Mesothelial cell of epicardium (in vitro differentiated cells): ENCODE measurements at regions not wholly inside any gene's neighbourhood (a gene's known extent, or its start where the extent isn't known, plus 50 kb on each side); places are given as distances from the start of the nearest gene placed in this dataset.
A peak's percentile ranks its signal among the peaks of the same experiment; 100 is the strongest.

Experiments used
- DNase-seq, 2 experiments: peaks; one replicate each; pipeline ENCODE4 v3.0.0; 2021; ENCODE audit warnings: low spot score in 2 of 2; ENCODE audit not compliant: unreplicated experiment in 2 of 2
- H3K27ac Mint-ChIP-seq: 2 replicates; pipeline ENCODE4 v1.8.0; 2021; ENCODE audit warnings: mixed read lengths
- H3K27me3 Mint-ChIP-seq: 2 replicates; pipeline ENCODE4 v1.8.0; 2021; ENCODE audit warnings: low read depth, mixed read lengths
- H3K36me3 Mint-ChIP-seq: 2 replicates; pipeline ENCODE4 v1.8.0; 2021; ENCODE audit warnings: mixed read lengths
- H3K4me1 Mint-ChIP-seq: 2 replicates; pipeline ENCODE4 v1.8.0; 2021; ENCODE audit warnings: mixed read lengths
- H3K4me3 Mint-ChIP-seq: 2 replicates; pipeline ENCODE4 v1.8.0; 2021; ENCODE audit warnings: mild to moderate bottlenecking, moderate library complexity, mixed read lengths
- H3K9me3 Mint-ChIP-seq: 2 replicates; pipeline ENCODE4 v1.8.0; 2021; ENCODE audit warnings: mixed read lengths
- CTCF ChIP-seq: fragments of 200-600 bp; sonication (generic); IDR thresholded peaks from one replicate; pipeline ENCODE4 v1.5.0; 2021; ENCODE audit warnings: antibody characterized with exemption; ENCODE audit not compliant: unreplicated experiment

- Mint-ChIP-seq H3K9me3 (no peaks in the 10 kb centered on the region), H3K36me3 (no peaks in the 10 kb centered on the region), H3K4me3 (no peak overlapping the region), H3K4me1 (peaks cover 27% of the 10 kb centered on the region), H3K27ac (no peak overlapping the region), H3K27me3 (peaks cover 2% of the 10 kb centered on the region)
- TF ChIP-seq CTCF = no peak
- no peak for DNase-seq
Measured at GRCh38 chr9:81814401-81814793, 113.8 kb upstream of the SPATA31D4 start.

- peaks cover 31% of the 10 kb centered on the region for H3K4me1 Mint-ChIP-seq
- peaks cover 2% of the 10 kb centered on the region for H3K27me3 Mint-ChIP-seq
- H3K4me3 Mint-ChIP-seq = no peak overlapping the region
- H3K36me3 Mint-ChIP-seq = no peaks in the 10 kb centered on the region
- no peaks in the 10 kb centered on the region for H3K9me3 Mint-ChIP-seq
- no peak for DNase-seq
- peak overlapping the region; percentile 33 for H3K27ac Mint-ChIP-seq
- no peak for TF ChIP-seq CTCF
Measured at GRCh38 chr9:81814794-81815464, 113.3 kb upstream of the SPATA31D4 start.

- Mint-ChIP-seq H3K9me3 (no peaks in the 10 kb centered on the region), H3K27me3 (peaks cover 2% of the 10 kb centered on the region), H3K4me3 (no peak overlapping the region), H3K4me1 (peaks cover 40% of the 10 kb centered on the region), H3K27ac (peak overlapping the region; percentile 69), H3K36me3 (no peaks in the 10 kb centered on the region)
- no peak for DNase-seq
- no peak for TF ChIP-seq CTCF
Measured at GRCh38 chr9:81815781-81816180, 112.4 kb upstream of the SPATA31D4 start.

- Mint-ChIP-seq H3K4me3 (no peak overlapping the region), H3K27ac (peak overlapping the region; percentile 35), H3K9me3 (no peaks in the 10 kb centered on the region), H3K4me1 (peaks cover 51% of the 10 kb centered on the region), H3K36me3 (no peaks in the 10 kb centered on the region), H3K27me3 (peaks cover 2% of the 10 kb centered on the region)
- no peak for TF ChIP-seq CTCF
- DNase-seq = no peak
Measured at GRCh38 chr9:81819155-81819554, 109.1 kb upstream of the SPATA31D4 start.

GRCh38 chr9:81819859-81820546, 108.2 kb upstream of the SPATA31D4 start:
- Mint-ChIP-seq H3K27ac (peak overlapping the region; percentile 32), H3K4me1 (peaks cover 43% of the 10 kb centered on the region), H3K4me3 (no peak overlapping the region), H3K27me3 (peaks cover 2% of the 10 kb centered on the region), H3K9me3 (no peaks in the 10 kb centered on the region), H3K36me3 (no peaks in the 10 kb centered on the region)
- no peak for TF ChIP-seq CTCF
- no peak for DNase-seq
